ENCODE measurements at regions not wholly inside any gene's neighbourhood (a gene's known extent, or its start where the extent isn't known, plus 50 kb on each side); places are given as distances from the start of the nearest gene placed in this dataset.

DNA sequence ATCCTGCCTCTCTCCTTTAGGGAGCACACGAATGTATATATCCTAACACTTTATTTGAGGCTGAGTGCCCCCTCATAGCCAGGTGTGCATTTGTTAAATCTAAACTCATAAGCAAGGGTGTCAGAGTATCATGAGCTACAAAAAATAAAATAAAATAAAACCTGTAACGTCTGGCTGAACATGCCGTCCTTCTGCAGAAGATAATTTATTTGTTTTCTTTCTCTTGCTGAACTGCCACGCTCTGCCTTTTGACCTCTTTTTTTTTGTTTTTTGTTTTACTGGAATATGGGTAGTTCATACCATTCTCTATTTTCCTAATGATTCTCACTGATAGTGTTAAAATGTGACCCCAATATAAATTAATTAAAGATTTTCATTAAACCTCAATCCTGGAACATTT lies 117.7 kb upstream of the MPDZ start:
- no peak overlapping the region for H3K4me2 ChIP-seq (ENCODE audit: low read length)
- no peaks in the 10 kb centered on the region for H3K9me3 ChIP-seq (ENCODE audit: low read length)
- no peak overlapping the region for H3K27ac ChIP-seq (ENCODE audit: low read depth, low read length, poor library complexity, severe bottlenecking)
- H3F3A ChIP-seq (ENCODE audit: insufficient read depth, low read length), result no peaks in the 10 kb centered on the region
- no peaks in the 10 kb centered on the region for H4K20me1 ChIP-seq (ENCODE audit: insufficient read depth, low read length)
- H3K36me3 ChIP-seq (ENCODE audit: insufficient read depth, low read length), result no peaks in the 10 kb centered on the region
- no peaks in the 10 kb centered on the region for H3K9me2 ChIP-seq (ENCODE audit: low read depth, low read length)
- no peak overlapping the region for H2AFZ ChIP-seq (ENCODE audit: low read length)
- TF ChIP-seq, protein P1, sequence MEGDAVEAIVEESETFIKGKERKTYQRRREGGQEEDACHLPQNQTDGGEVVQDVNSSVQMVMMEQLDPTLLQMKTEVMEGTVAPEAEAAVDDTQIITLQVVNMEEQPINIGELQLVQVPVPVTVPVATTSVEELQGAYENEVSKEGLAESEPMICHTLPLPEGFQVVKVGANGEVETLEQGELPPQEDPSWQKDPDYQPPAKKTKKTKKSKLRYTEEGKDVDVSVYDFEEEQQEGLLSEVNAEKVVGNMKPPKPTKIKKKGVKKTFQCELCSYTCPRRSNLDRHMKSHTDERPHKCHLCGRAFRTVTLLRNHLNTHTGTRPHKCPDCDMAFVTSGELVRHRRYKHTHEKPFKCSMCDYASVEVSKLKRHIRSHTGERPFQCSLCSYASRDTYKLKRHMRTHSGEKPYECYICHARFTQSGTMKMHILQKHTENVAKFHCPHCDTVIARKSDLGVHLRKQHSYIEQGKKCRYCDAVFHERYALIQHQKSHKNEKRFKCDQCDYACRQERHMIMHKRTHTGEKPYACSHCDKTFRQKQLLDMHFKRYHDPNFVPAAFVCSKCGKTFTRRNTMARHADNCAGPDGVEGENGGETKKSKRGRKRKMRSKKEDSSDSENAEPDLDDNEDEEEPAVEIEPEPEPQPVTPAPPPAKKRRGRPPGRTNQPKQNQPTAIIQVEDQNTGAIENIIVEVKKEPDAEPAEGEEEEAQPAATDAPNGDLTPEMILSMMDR (IDR thresholded peaks at IDR 0.05; ENCODE audit: low read length), result no peak
- no peak for TF ChIP-seq EZH2 (IDR thresholded peaks at IDR 0.05; ENCODE audit: borderline replicate concordance, low read length)
- H3K4me1 ChIP-seq (ENCODE audit: insufficient read depth, low read length, severe bottlenecking), result no peaks in the 10 kb centered on the region
- H3K9ac ChIP-seq (ENCODE audit: low read length), result no peak overlapping the region
- no peaks in the 10 kb centered on the region for H3K27me3 ChIP-seq (ENCODE audit: insufficient read depth, low read length)
- H3K4me3 ChIP-seq (ENCODE audit: low read depth, low read length, poor library complexity, severe bottlenecking), result no peak overlapping the region
- H3K79me2 ChIP-seq (ENCODE audit: insufficient read depth, low read length), result no peaks in the 10 kb centered on the region

DNA sequence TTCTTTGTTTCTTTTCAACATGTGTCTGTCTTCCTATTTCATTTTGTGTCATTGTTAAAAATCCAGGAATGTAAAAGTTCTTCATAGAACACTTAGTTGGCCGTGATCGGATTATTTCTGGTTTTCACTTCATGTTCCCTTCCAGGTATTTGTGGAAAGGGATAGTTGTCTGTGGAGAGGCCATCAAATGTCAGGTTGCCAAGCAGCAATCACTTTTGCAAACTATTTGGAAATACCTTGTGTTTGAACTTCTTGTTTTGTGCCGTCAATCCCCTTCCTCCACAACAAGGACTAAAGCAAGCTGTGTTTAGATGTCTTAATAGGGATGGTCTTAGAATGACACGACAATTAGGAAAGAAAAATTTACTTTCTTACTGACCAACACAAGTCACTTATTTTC lies 116.9 kb upstream of the MPDZ start:
- TF ChIP-seq, protein P1 (IDR thresholded peaks at IDR 0.05; ENCODE audit: low read length), result no peak
- TF ChIP-seq EZH2 (IDR thresholded peaks at IDR 0.05; ENCODE audit: borderline replicate concordance, low read length), result no peak
- Histone ChIP-seq H3K4me3 (ENCODE audit: low read depth, low read length, poor library complexity, severe bottlenecking) (no peak overlapping the region), H3K79me2 (ENCODE audit: insufficient read depth, low read length) (no peaks in the 10 kb centered on the region), H3K9me3 (ENCODE audit: low read length) (no peaks in the 10 kb centered on the region), H4K20me1 (ENCODE audit: insufficient read depth, low read length) (no peaks in the 10 kb centered on the region), H2AFZ (ENCODE audit: low read length) (no peak overlapping the region), H3K9ac (ENCODE audit: low read length) (no peak overlapping the region), H3K4me2 (ENCODE audit: low read length) (no peak overlapping the region), H3K4me1 (ENCODE audit: insufficient read depth, low read length, severe bottlenecking) (no peaks in the 10 kb centered on the region), H3K27ac (ENCODE audit: low read depth, low read length, poor library complexity, severe bottlenecking) (no peak overlapping the region), H3K9me2 (ENCODE audit: low read depth, low read length) (no peaks in the 10 kb centered on the region), H3K27me3 (ENCODE audit: insufficient read depth, low read length) (no peaks in the 10 kb centered on the region), H3K36me3 (ENCODE audit: insufficient read depth, low read length) (no peaks in the 10 kb centered on the region), H3F3A (ENCODE audit: insufficient read depth, low read length) (no peaks in the 10 kb centered on the region)

DNA sequence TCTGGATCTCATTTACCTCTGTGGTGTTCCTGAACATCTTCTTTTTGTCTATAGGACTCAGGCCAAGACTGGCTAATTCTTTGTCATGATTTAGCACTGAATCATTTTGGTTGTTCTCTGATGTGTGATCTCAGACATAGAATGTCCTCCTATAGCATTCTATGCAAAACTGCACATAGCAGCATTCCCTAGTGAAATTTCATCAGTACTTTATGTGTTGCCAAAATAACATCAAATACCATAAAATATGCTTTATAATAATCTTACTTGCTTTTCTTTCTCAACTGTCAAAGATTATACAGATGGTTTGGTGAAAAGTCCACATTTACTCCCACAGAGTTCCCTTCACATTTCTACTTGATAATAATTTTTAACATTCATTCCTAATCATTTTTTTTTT lies 115.7 kb upstream of the MPDZ start:
- H3F3A ChIP-seq (ENCODE audit: insufficient read depth, low read length), result no peaks in the 10 kb centered on the region
- no peaks in the 10 kb centered on the region for H3K79me2 ChIP-seq (ENCODE audit: insufficient read depth, low read length)

More for the DNA sequence above, 115.7 kb upstream of the MPDZ start:
- no peaks in the 10 kb centered on the region for H3K9me3 ChIP-seq (ENCODE audit: low read length)
- no peaks in the 10 kb centered on the region for H3K27me3 ChIP-seq (ENCODE audit: insufficient read depth, low read length)
- no peaks in the 10 kb centered on the region for H4K20me1 ChIP-seq (ENCODE audit: insufficient read depth, low read length)
- H3K4me3 ChIP-seq (ENCODE audit: low read depth, low read length, poor library complexity, severe bottlenecking), result no peak overlapping the region
- H3K4me1 ChIP-seq (ENCODE audit: insufficient read depth, low read length, severe bottlenecking), result no peaks in the 10 kb centered on the region
- TF ChIP-seq, protein P1 (IDR thresholded peaks at IDR 0.05; ENCODE audit: low read length), result no peak
- no peak for TF ChIP-seq EZH2 (IDR thresholded peaks at IDR 0.05; ENCODE audit: borderline replicate concordance, low read length)
- H3K27ac ChIP-seq (ENCODE audit: low read depth, low read length, poor library complexity, severe bottlenecking), result no peak overlapping the region
- H2AFZ ChIP-seq (ENCODE audit: low read length), result no peak overlapping the region
- no peaks in the 10 kb centered on the region for H3K9me2 ChIP-seq (ENCODE audit: low read depth, low read length)
- no peaks in the 10 kb centered on the region for H3K36me3 ChIP-seq (ENCODE audit: insufficient read depth, low read length)
- no peak overlapping the region for H3K4me2 ChIP-seq (ENCODE audit: low read length)
- no peak overlapping the region for H3K9ac ChIP-seq (ENCODE audit: low read length)
